GM23248 (cell line): ENCODE measurements at regions not wholly inside any gene's neighbourhood (a gene's known extent, or its start where the extent isn't known, plus 50 kb on each side); places are given as distances from the start of the nearest gene placed in this dataset.
"Not testable (repeated sequence)": the region's sequence is repeated elsewhere in the genome, so short reads cannot be mapped to it uniquely, and the experiment has no call there.

Experiments used
- DNase-seq: peaks from one replicate; pipeline ENCODE4 v3.0.0-alpha.2; 2015
- H2AFZ ChIP-seq: fragments of 200-600 bp; sonication (generic); 2 replicates; pipeline ENCODE4 v1.6.1; 2016; ENCODE audit warnings: antibody characterized with exemption
- H3F3A ChIP-seq: fragments of 200-600 bp; sonication (generic); 2 replicates; pipeline ENCODE4 v1.6.1; 2016; ENCODE audit warnings: mild to moderate bottlenecking, antibody characterized with exemption, mixed run types; ENCODE audit not compliant: insufficient read depth
- H3K27ac ChIP-seq: fragments of 200-600 bp; sonication (generic); 2 replicates; pipeline ENCODE4 v1.5.1; 2016; ENCODE audit warnings: mild to moderate bottlenecking
- H3K27me3 ChIP-seq: fragments of 200-600 bp; sonication (generic); replicated peaks from 2 replicates; pipeline ENCODE4 v1.6.1; 2016; ENCODE audit warnings: mild to moderate bottlenecking; ENCODE audit not compliant: insufficient read depth
- H3K36me3 ChIP-seq: fragments of 200-600 bp; sonication (generic); 2 replicates; pipeline ENCODE4 v1.6.1; 2016; ENCODE audit warnings: low read depth, mild to moderate bottlenecking
- H3K4me1 ChIP-seq: fragments of 200-600 bp; sonication (generic); 2 replicates; pipeline ENCODE4 v1.6.1; 2016; ENCODE audit warnings: mild to moderate bottlenecking; ENCODE audit not compliant: insufficient read depth
- H3K4me2 ChIP-seq: fragments of 200-600 bp; sonication (generic); one replicate; pipeline ENCODE4 v1.6.1; 2016; ENCODE audit warnings: mild to moderate bottlenecking; ENCODE audit not compliant: unreplicated experiment
- H3K4me3 ChIP-seq: fragments of 200-600 bp; sonication (generic); 2 replicates; pipeline ENCODE4 v1.5.1; 2016; ENCODE audit warnings: mild to moderate bottlenecking
- H3K79me2 ChIP-seq: fragments of 200-600 bp; sonication (generic); 2 replicates; pipeline ENCODE4 v1.6.1; 2016; ENCODE audit warnings: mild to moderate bottlenecking; ENCODE audit not compliant: insufficient read depth
- H3K9ac ChIP-seq: fragments of 200-600 bp; sonication (generic); 2 replicates; pipeline ENCODE4 v1.6.1; 2016; ENCODE audit warnings: mild to moderate bottlenecking
- H3K9me2 ChIP-seq: fragments of 200-600 bp; sonication (generic); 2 replicates; pipeline ENCODE4 v1.6.1; 2016; ENCODE audit warnings: mixed run types, mild to moderate bottlenecking, moderate library complexity; ENCODE audit not compliant: insufficient read depth
- H3K9me3 ChIP-seq: fragments of 200-600 bp; sonication (generic); one replicate; pipeline ENCODE4 v1.6.1; 2017; ENCODE audit warnings: low read depth
- H4K20me1 ChIP-seq: fragments of 200-600 bp; sonication (generic); 2 replicates; pipeline ENCODE4 v1.6.0; 2016; ENCODE audit not compliant: insufficient read depth
- EZH2 ChIP-seq: fragments of 200-600 bp; sonication (generic); IDR thresholded peaks from 2 replicates; pipeline ENCODE4 v1.6.1; 2018; ENCODE audit warnings: antibody characterized with exemption, mild to moderate bottlenecking; ENCODE audit not compliant: insufficient read depth, poor library complexity, severe bottlenecking
- EZH2phosphoT487 ChIP-seq: fragments of 200-600 bp; sonication (generic); IDR thresholded peaks from 2 replicates; pipeline ENCODE4 v1.6.1; 2018; ENCODE audit warnings: antibody characterized with exemption, moderate library complexity, mild to moderate bottlenecking, low read depth; ENCODE audit not compliant: insufficient read depth
- WGBS, 2 experiments: methylation state at CpG; one replicate each; pipeline ENCODE4 v1.1.6; 2015 to 2017; ENCODE audit warnings: low lambda C conversion rate in 2 of 2, low coverage in 1 of 2; ENCODE audit errors: missing lambda C conversion rate in 2 of 2; 5-methylcytosine and 5-hydroxymethylcytosine counted together
- in situ Hi-C: fragments of 300-500 bp; cut with MboI; formaldehyde crosslinking; loops from 2 replicates; pipeline ENCODE4 v1.15.0; 2020

- Histone ChIP-seq H3F3A (no peaks in the 10 kb centered on the region), H4K20me1 (no peaks in the 10 kb centered on the region), H3K4me1 (no peaks in the 10 kb centered on the region), H3K27ac (no peak overlapping the region), H3K79me2 (no peaks in the 10 kb centered on the region), H3K36me3 (no peaks in the 10 kb centered on the region), H3K9me3 (no peaks in the 10 kb centered on the region), H3K27me3 (peaks cover 7% of the 10 kb centered on the region; the same call in 1 of the 2 replicates), H2AFZ (no peak overlapping the region), H3K9me2 (no peaks in the 10 kb centered on the region), H3K4me3 (no peak overlapping the region), H3K4me2 (no peak overlapping the region), H3K9ac (no peak overlapping the region)
- TF ChIP-seq EZH2phosphoT487 (no peak), EZH2 (no peak)
- in situ Hi-C loops = no loop called here
- 57 to 74% methylated on average over 2 of the region's 2 CpGs for WGBS, 2 experiments
- no peak for DNase-seq
Measured at GRCh38 chr4:38413524-38414341, 250.3 kb upstream of the KLF3 start.

- Histone ChIP-seq H3K4me3 (no peak overlapping the region), H3K4me2 (no peak overlapping the region), H3K27me3 (peaks cover 7% of the 10 kb centered on the region; the same call in 1 of the 2 replicates), H3K9me3 (no peaks in the 10 kb centered on the region), H3K9ac (no peak overlapping the region), H3K4me1 (no peaks in the 10 kb centered on the region), H3F3A (no peaks in the 10 kb centered on the region), H4K20me1 (no peaks in the 10 kb centered on the region), H3K79me2 (no peaks in the 10 kb centered on the region), H3K36me3 (no peaks in the 10 kb centered on the region), H3K9me2 (no peaks in the 10 kb centered on the region), H2AFZ (no peak overlapping the region), H3K27ac (no peak overlapping the region)
- DNase-seq = no peak
- in situ Hi-C loops = no loop called here
- TF ChIP-seq EZH2 (no peak), EZH2phosphoT487 (no peak)
Measured at GRCh38 chr4:38414410-38414809, 249.6 kb upstream of the KLF3 start.

GRCh38 chr4:38415682-38416081 lies 248.3 kb upstream of the KLF3 start:
- H3K4me2 ChIP-seq = no peak overlapping the region
- H3K4me3 ChIP-seq = no peak overlapping the region
- no peaks in the 10 kb centered on the region for H3F3A ChIP-seq
- H3K4me1 ChIP-seq = no peaks in the 10 kb centered on the region
- H3K36me3 ChIP-seq = no peaks in the 10 kb centered on the region
- no peaks in the 10 kb centered on the region for H3K9me2 ChIP-seq
- no peaks in the 10 kb centered on the region for H3K79me2 ChIP-seq
- in situ Hi-C loops = no loop called here
- H2AFZ ChIP-seq = no peak overlapping the region
- no peak for TF ChIP-seq EZH2phosphoT487
- no peak for TF ChIP-seq EZH2
- H3K27ac ChIP-seq = no peak overlapping the region
- 37 to 49% methylated on average over 6 of the region's 6 CpGs for WGBS, 2 experiments
- H3K9me3 ChIP-seq = no peaks in the 10 kb centered on the region
- peaks cover 7% of the 10 kb centered on the region; the same call in 1 of the 2 replicates for H3K27me3 ChIP-seq
- no peak overlapping the region for H3K9ac ChIP-seq
- DNase-seq = no peak
- no peaks in the 10 kb centered on the region for H4K20me1 ChIP-seq

GRCh38 chr4:38416450-38417014 lies 247.5 kb upstream of the KLF3 start:
- H3K9me3 ChIP-seq = no peaks in the 10 kb centered on the region
- TF ChIP-seq EZH2phosphoT487 (no peak), EZH2 (no peak)
- peaks cover 7% of the 10 kb centered on the region; the same call in 1 of the 2 replicates for H3K27me3 ChIP-seq
- in situ Hi-C loops = no loop called here
- no peaks in the 10 kb centered on the region for H3K36me3 ChIP-seq
- H3K4me2 ChIP-seq = no peak overlapping the region
- no peak overlapping the region for H3K27ac ChIP-seq
- no peak overlapping the region for H3K9ac ChIP-seq
- no peak overlapping the region for H2AFZ ChIP-seq
- H3F3A ChIP-seq = no peaks in the 10 kb centered on the region
- H4K20me1 ChIP-seq = no peaks in the 10 kb centered on the region
- H3K4me1 ChIP-seq = no peaks in the 10 kb centered on the region
- no peaks in the 10 kb centered on the region for H3K79me2 ChIP-seq
- no peak for DNase-seq
- WGBS, 2 experiments = 88 to 100% methylated on average over 1 of the region's 1 CpG
- no peak overlapping the region for H3K4me3 ChIP-seq
- H3K9me2 ChIP-seq = no peaks in the 10 kb centered on the region

- H3K9ac ChIP-seq, H3F3A ChIP-seq, DNase-seq, H3K9me2 ChIP-seq, H4K20me1 ChIP-seq, H3K27me3 ChIP-seq, H3K9me3 ChIP-seq, H3K4me1 ChIP-seq, H3K4me2 ChIP-seq, in situ Hi-C loops, H3K79me2 ChIP-seq, H2AFZ ChIP-seq, H3K27ac ChIP-seq, H3K36me3 ChIP-seq, H3K4me3 ChIP-seq: not testable (repeated sequence)
- 49 to 50% methylated on average over 4 of the region's 4 CpGs for WGBS, 2 experiments
Measured at GRCh38 chr4:38420254-38420653, 243.7 kb upstream of the KLF3 start.
